KMS-11 (cell line): ENCODE measurements at regions not wholly inside any gene's neighbourhood (a gene's known extent, or its start where the extent isn't known, plus 50 kb on each side); places are given as distances from the start of the nearest gene placed in this dataset.

Source experiments
- H2AFZ ChIP-seq: fragments of 200-600 bp; sonication (generic); 2 replicates; pipeline ENCODE4 v1.6.1; 2016; ENCODE audit warnings: antibody characterized with exemption, mixed run types, low read depth
- H3K27ac ChIP-seq: fragments of 200-600 bp; sonication (generic); 2 replicates; pipeline ENCODE4 v1.6.1; 2016; ENCODE audit warnings: mild to moderate bottlenecking, mixed run types
- H3K27me3 ChIP-seq: fragments of 200-600 bp; sonication (generic); 2 replicates; pipeline ENCODE4 v1.6.1; 2017; ENCODE audit warnings: mild to moderate bottlenecking, low read depth, mixed run types, moderate library complexity; ENCODE audit not compliant: insufficient read depth
- H3K36me3 ChIP-seq: fragments of 200-600 bp; sonication (generic); 2 replicates; pipeline ENCODE4 v1.6.1; 2017; ENCODE audit warnings: mild to moderate bottlenecking, mixed run types; ENCODE audit not compliant: insufficient read depth
- H3K4me1 ChIP-seq: fragments of 200-600 bp; sonication (generic); 2 replicates; pipeline ENCODE4 v1.6.1; 2016; ENCODE audit warnings: mild to moderate bottlenecking, low read depth, mixed run types; ENCODE audit not compliant: poor library complexity, severe bottlenecking
- H3K4me2 ChIP-seq: fragments of 200-600 bp; sonication (generic); 2 replicates; pipeline ENCODE4 v1.7.0; 2016; ENCODE audit warnings: mild to moderate bottlenecking, mixed run types
- H3K4me3 ChIP-seq: fragments of 200-600 bp; sonication (generic); IDR thresholded peaks from 2 replicates; pipeline ENCODE4 v1.6.1; 2017; ENCODE audit warnings: low read depth, low read length, mixed read lengths; ENCODE audit not compliant: insufficient read depth
- H3K79me2 ChIP-seq: fragments of 200-600 bp; sonication (generic); 2 replicates; pipeline ENCODE4 v1.6.1; 2016; ENCODE audit warnings: low read depth, mixed run types; ENCODE audit not compliant: insufficient read depth
- H3K9ac ChIP-seq: fragments of 200-600 bp; sonication (generic); 2 replicates; pipeline ENCODE4 v1.6.1; 2016; ENCODE audit warnings: mild to moderate bottlenecking, mixed run types
- H4K20me1 ChIP-seq: fragments of 200-600 bp; sonication (generic); 2 replicates; pipeline ENCODE4 v1.6.1; 2016; ENCODE audit warnings: mild to moderate bottlenecking, mixed run types; ENCODE audit not compliant: insufficient read depth
- CTCF ChIP-seq: fragments of 200-600 bp; sonication (generic); conservative IDR thresholded peaks from 2 replicates; pipeline ENCODE4 v1.6.1; 2017; ENCODE audit warnings: low read depth, mild to moderate bottlenecking, antibody characterized with exemption, low read length, moderate library complexity, mixed read lengths

DNA sequence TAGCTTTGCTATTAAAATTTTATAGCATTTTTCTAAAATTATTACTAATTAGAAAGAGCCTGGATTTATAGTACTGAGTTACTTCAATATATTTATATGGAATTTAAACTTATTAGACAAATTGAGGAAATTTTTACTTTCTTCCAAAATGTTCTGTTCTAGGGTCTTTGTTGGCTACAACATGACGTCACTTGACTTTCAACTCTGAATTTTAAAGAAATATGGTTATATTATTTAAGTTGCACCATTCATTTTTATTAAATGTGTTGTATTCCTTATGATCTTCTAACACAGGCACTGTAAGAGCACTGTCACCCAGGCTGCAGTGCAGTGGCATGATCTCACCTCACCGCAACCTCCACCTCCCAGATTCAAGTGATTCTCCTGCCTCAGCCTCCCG is 119.4 kb upstream of the CYLC2 start:
- Histone ChIP-seq H3K4me1 (no peaks in the 10 kb centered on the region), H3K36me3 (no peaks in the 10 kb centered on the region), H3K4me2 (no peak overlapping the region), H3K27ac (no peak overlapping the region), H3K4me3 (no peak overlapping the region), H2AFZ (no peak overlapping the region), H3K9ac (no peak overlapping the region), H3K79me2 (no peaks in the 10 kb centered on the region), H4K20me1 (no peaks in the 10 kb centered on the region), H3K27me3 (no peaks in the 10 kb centered on the region)
- no peak for TF ChIP-seq CTCF

GRCh38 chr9:102867488-102867887 is 127.6 kb upstream of the CYLC2 start:
- Histone ChIP-seq H4K20me1 (no peaks in the 10 kb centered on the region), H3K9ac (no peak overlapping the region), H2AFZ (no peak overlapping the region), H3K27ac (no peak overlapping the region), H3K4me2 (no peak overlapping the region), H3K4me1 (no peaks in the 10 kb centered on the region), H3K79me2 (no peaks in the 10 kb centered on the region), H3K4me3 (no peak overlapping the region), H3K27me3 (no peaks in the 10 kb centered on the region), H3K36me3 (no peaks in the 10 kb centered on the region)
- TF ChIP-seq CTCF: no peak

DNA sequence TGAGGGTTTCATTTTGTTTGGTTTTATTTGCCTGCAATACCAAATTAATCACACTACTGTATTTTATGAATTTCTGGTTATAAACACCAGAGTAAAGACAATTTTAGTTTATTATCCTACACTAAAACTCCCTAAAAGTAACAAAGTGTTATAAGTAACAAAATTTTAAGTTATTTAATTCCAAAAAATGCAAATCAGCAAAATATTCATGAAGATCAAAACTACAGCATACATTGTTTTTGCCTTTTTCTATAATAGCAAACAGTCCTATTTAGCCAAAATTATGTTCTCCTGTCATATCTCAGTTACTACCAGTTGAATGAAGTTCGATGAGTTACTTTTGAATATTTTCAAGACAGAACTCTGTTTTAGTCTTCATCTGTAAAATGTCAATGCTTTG is 132.7 kb upstream of the CYLC2 start:
- Histone ChIP-seq H3K4me1 (no peaks in the 10 kb centered on the region), H3K27me3 (no peaks in the 10 kb centered on the region), H3K9ac (no peak overlapping the region), H2AFZ (no peak overlapping the region), H4K20me1 (no peaks in the 10 kb centered on the region), H3K4me2 (no peak overlapping the region), H3K79me2 (no peaks in the 10 kb centered on the region), H3K4me3 (no peak overlapping the region), H3K27ac (no peak overlapping the region), H3K36me3 (no peaks in the 10 kb centered on the region)
- no peak for TF ChIP-seq CTCF

DNA sequence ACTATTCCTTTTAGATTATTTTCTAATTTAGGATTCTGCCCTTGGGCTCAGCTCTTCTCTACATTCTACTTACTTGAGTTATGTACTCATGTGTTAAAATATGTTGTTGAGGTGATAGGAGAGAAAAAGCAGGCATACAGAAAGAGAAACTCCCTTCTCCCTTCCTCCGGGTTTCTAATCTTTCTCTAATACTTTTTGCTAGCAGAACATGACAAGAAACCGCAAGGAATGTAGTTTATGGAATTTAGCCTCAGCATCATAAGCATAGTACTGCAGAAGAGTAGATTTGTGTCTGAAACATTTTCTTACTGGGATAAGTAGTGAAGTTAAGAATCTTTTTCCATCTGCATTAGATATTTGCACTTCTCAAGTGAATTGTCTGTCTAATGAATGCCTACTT is 139.5 kb upstream of the CYLC2 start:
- no peak overlapping the region for H3K27ac ChIP-seq
- no peaks in the 10 kb centered on the region for H3K79me2 ChIP-seq
- H3K4me3 ChIP-seq: no peak overlapping the region
- no peaks in the 10 kb centered on the region for H3K4me1 ChIP-seq
- no peaks in the 10 kb centered on the region for H3K27me3 ChIP-seq
- no peak overlapping the region for H3K9ac ChIP-seq
- no peak for TF ChIP-seq CTCF
- no peak overlapping the region for H2AFZ ChIP-seq
- H3K36me3 ChIP-seq: no peaks in the 10 kb centered on the region
- H4K20me1 ChIP-seq: no peaks in the 10 kb centered on the region
- H3K4me2 ChIP-seq: no peak overlapping the region
